WTC11 (cell line): ENCODE measurements at regions not wholly inside any gene's neighbourhood (a gene's known extent, or its start where the extent isn't known, plus 50 kb on each side); places are given as distances from the start of the nearest gene placed in this dataset.

Source experiments
- ATAC-seq: fragments of 200-7000 bp; cut with Tn5 transposase; 2 replicates; pipeline ENCODE4 v1.10.0; 2021; ENCODE audit warnings: mild to moderate bottlenecking, moderate library complexity
- CTCF ChIA-PET: fragments of 300-600 bp; sonication (Branson Sonifier 250); formaldehyde crosslinking; loops from one replicate; lab custom pipeline; 2021; ENCODE audit warnings: antibody characterized with exemption; lab: Charles Lee
- POLR2A ChIA-PET: fragments of 350-600 bp; sonication (Branson Sonifier 250); formaldehyde crosslinking; loops from one replicate; lab custom pipeline; 2021; ENCODE audit warnings: antibody characterized with exemption; lab: Charles Lee
- DNase-seq: peaks from one replicate; pipeline ENCODE4 v3.0.0; 2021; ENCODE audit warnings: low spot score
- H3K27ac Mint-ChIP-seq: 2 replicates; pipeline ENCODE4 v1.8.0; 2021; ENCODE audit warnings: mixed read lengths
- H3K27me3 Mint-ChIP-seq: 2 replicates; pipeline ENCODE4 v1.8.0; 2021; ENCODE audit warnings: low read depth, mild to moderate bottlenecking, moderate library complexity, mixed read lengths
- H3K36me3 Mint-ChIP-seq: 2 replicates; pipeline ENCODE4 v1.8.0; 2021; ENCODE audit warnings: mixed read lengths
- H3K4me1 Mint-ChIP-seq: 2 replicates; pipeline ENCODE4 v1.8.0; 2022; ENCODE audit warnings: mixed read lengths
- H3K4me3 Mint-ChIP-seq: 2 replicates; pipeline ENCODE4 v1.8.0; 2021; ENCODE audit warnings: mild to moderate bottlenecking, moderate library complexity, mixed read lengths
- H3K9me3 Mint-ChIP-seq: 2 replicates; pipeline ENCODE4 v1.8.0; 2021; ENCODE audit warnings: mixed read lengths
- ETV6 ChIP-seq: sonication (generic); formaldehyde crosslinking; IDR thresholded peaks from 2 replicates; pipeline ENCODE4 v1.8.1; 2022; ENCODE audit warnings: mild to moderate bottlenecking, missing genetic modification reagents
- GABPB1 ChIP-seq: sonication (generic); formaldehyde crosslinking; IDR thresholded peaks from 2 replicates; pipeline ENCODE4 v1.8.1; 2023; ENCODE audit warnings: mild to moderate bottlenecking, missing genetic modification reagents
- MLX ChIP-seq: sonication (generic); formaldehyde crosslinking; IDR thresholded peaks from 2 replicates; pipeline ENCODE4 v1.8.1; 2023; ENCODE audit warnings: mild to moderate bottlenecking, missing genetic modification reagents, moderate library complexity
- MXD4 ChIP-seq: fragments of 250-450 bp; sonication (Bioruptor Pico); IDR thresholded peaks from 2 replicates; pipeline ENCODE4 v1.8.0; 2021; ENCODE audit warnings: mild to moderate bottlenecking, moderate library complexity, borderline replicate concordance
- NFATC4 ChIP-seq: fragments of 250-450 bp; sonication (Bioruptor Pico); IDR thresholded peaks from 2 replicates; pipeline ENCODE4 v1.9.0; 2021; ENCODE audit warnings: mild to moderate bottlenecking
- NR3C1 ChIP-seq: sonication (generic); formaldehyde crosslinking; conservative IDR thresholded peaks from 2 replicates; pipeline ENCODE4 v1.8.1; 2023; ENCODE audit warnings: low read depth, mild to moderate bottlenecking, missing genetic modification reagents
- OVOL2 ChIP-seq: fragments of 250-450 bp; sonication (Bioruptor Pico); IDR thresholded peaks from 2 replicates; pipeline ENCODE4 v1.9.0; 2021; ENCODE audit warnings: mild to moderate bottlenecking, borderline replicate concordance
- PRRX2 ChIP-seq: fragments of 250-450 bp; sonication (Bioruptor Pico); IDR thresholded peaks from 2 replicates; pipeline ENCODE4 v1.8.0; 2021; ENCODE audit warnings: mild to moderate bottlenecking
- TEAD4 ChIP-seq: sonication (generic); formaldehyde crosslinking; IDR thresholded peaks from 2 replicates; pipeline ENCODE4 v1.8.0; 2022; ENCODE audit warnings: mild to moderate bottlenecking, missing genetic modification reagents
- ZNF423 ChIP-seq: fragments of 250-450 bp; sonication (Bioruptor Pico); IDR thresholded peaks from 2 replicates; pipeline ENCODE4 v2.1.2; 2022; ENCODE audit warnings: mild to moderate bottlenecking, moderate library complexity
- TF ChIP-seq, protein P1 (sequence below): sonication (generic); formaldehyde crosslinking; IDR thresholded peaks from 2 replicates; pipeline ENCODE4 v1.8.1; 2023; ENCODE audit warnings: mild to moderate bottlenecking, missing genetic modification reagents
- TF ChIP-seq, protein P2 (sequence below): fragments of 250-450 bp; sonication (Bioruptor Pico); IDR thresholded peaks from 2 replicates; pipeline ENCODE4 v1.9.0; 2021; ENCODE audit warnings: mild to moderate bottlenecking, borderline replicate concordance
- TF ChIP-seq, protein P3 (sequence below): sonication (generic); formaldehyde crosslinking; IDR thresholded peaks from 2 replicates; pipeline ENCODE4 v1.8.0; 2022; ENCODE audit warnings: mild to moderate bottlenecking, missing genetic modification reagents
- TF ChIP-seq, protein P4 (sequence below): fragments of 250-450 bp; sonication (Bioruptor Pico); conservative IDR thresholded peaks from 2 replicates; pipeline ENCODE4 v1.9.0; 2021; ENCODE audit warnings: mild to moderate bottlenecking
- TF ChIP-seq, protein P5 (sequence below): sonication (generic); formaldehyde crosslinking; IDR thresholded peaks from 2 replicates; pipeline ENCODE4 v1.8.1; 2023; ENCODE audit warnings: mild to moderate bottlenecking, missing genetic modification reagents
- TF ChIP-seq, protein P6 (sequence below): sonication (generic); formaldehyde crosslinking; IDR thresholded peaks from 2 replicates; pipeline ENCODE4 v1.8.1; 2023; ENCODE audit warnings: mild to moderate bottlenecking, moderate library complexity, missing genetic modification reagents

- H3K9me3 Mint-ChIP-seq, result peaks cover 11% of the 10 kb centered on the region
- peaks cover 28% of the 10 kb centered on the region for H3K4me1 Mint-ChIP-seq
- no peak for DNase-seq
- no peaks in the 10 kb centered on the region for H3K27me3 Mint-ChIP-seq
- H3K27ac Mint-ChIP-seq, result no peak overlapping the region
- POLR2A ChIA-PET, result no interaction called here
- no peak; the same call in 1 of the 2 replicates for ATAC-seq
- H3K36me3 Mint-ChIP-seq, result peaks cover 14% of the 10 kb centered on the region
- CTCF ChIA-PET, result interaction anchor here (1.0 kb wide), 1 partner anchor 38 kb away, joined by 6 read pairs; no protein-coding TSS in a partner anchor
- no peak overlapping the region for H3K4me3 Mint-ChIP-seq
- no peak for TF ChIP-seq NFATC4 (CRISPR knock-in tag)
- no peak for TF ChIP-seq MXD4 (CRISPR knock-in tag)
- peak; percentile 95 for TF ChIP-seq GABPB1 (CRISPR knock-in tag)
Observed at GRCh38 chr9:78406933-78407332, 110.0 kb downstream of the PSAT1 start.

DNA sequence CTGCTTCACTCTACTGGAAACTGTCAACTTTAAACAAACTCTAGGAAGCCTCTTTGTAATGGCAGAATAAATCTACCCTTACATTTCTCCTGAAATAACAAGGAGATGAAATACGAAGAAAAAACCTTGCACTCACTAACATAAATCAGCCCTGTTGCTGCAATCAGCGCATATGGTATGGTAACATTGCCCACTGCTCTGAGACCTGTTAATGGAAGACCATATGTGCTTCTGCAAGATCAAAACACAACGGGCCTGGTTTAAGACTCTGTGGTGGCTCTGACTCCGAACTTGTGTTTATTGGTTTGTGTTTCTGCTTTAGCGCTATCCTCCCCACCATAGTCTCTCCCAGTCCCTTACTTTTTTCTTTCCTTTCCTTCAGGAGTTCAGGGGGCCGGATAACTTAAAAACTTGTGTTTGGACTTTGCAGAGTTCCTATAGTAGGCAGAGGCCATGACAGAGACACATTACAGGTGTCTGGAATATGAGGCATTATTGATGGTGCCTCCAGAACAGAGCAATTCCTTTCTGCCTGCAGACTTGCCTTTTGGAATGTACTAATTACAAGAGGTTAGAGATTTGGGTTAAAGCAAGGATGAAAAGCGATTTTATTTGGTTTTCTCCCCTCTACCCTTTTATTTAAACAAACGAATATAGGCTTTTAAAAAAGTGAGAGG is 110.8 kb downstream of the PSAT1 start:
- ChIA-PET CTCF (no interaction called here), POLR2A (no interaction called here)
- Mint-ChIP-seq H3K36me3 (peaks cover 14% of the 10 kb centered on the region), H3K9me3 (peaks cover 11% of the 10 kb centered on the region), H3K4me1 (peaks cover 28% of the 10 kb centered on the region), H3K27me3 (no peaks in the 10 kb centered on the region), H3K4me3 (no peak overlapping the region), H3K27ac (no peak overlapping the region)
- no peak for ATAC-seq
- TF ChIP-seq ETV6 (CRISPR knock-in tag) (no peak), OVOL2 (CRISPR knock-in tag) (no peak), MLX (CRISPR knock-in tag) (no peak), ZNF423 (no peak), PRRX2 (no peak)
- TF ChIP-seq, protein P1, sequence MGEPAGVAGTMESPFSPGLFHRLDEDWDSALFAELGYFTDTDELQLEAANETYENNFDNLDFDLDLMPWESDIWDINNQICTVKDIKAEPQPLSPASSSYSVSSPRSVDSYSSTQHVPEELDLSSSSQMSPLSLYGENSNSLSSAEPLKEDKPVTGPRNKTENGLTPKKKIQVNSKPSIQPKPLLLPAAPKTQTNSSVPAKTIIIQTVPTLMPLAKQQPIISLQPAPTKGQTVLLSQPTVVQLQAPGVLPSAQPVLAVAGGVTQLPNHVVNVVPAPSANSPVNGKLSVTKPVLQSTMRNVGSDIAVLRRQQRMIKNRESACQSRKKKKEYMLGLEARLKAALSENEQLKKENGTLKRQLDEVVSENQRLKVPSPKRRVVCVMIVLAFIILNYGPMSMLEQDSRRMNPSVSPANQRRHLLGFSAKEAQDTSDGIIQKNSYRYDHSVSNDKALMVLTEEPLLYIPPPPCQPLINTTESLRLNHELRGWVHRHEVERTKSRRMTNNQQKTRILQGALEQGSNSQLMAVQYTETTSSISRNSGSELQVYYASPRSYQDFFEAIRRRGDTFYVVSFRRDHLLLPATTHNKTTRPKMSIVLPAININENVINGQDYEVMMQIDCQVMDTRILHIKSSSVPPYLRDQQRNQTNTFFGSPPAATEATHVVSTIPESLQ (CRISPR knock-in tag), result no peak
- TF ChIP-seq, protein P2, sequence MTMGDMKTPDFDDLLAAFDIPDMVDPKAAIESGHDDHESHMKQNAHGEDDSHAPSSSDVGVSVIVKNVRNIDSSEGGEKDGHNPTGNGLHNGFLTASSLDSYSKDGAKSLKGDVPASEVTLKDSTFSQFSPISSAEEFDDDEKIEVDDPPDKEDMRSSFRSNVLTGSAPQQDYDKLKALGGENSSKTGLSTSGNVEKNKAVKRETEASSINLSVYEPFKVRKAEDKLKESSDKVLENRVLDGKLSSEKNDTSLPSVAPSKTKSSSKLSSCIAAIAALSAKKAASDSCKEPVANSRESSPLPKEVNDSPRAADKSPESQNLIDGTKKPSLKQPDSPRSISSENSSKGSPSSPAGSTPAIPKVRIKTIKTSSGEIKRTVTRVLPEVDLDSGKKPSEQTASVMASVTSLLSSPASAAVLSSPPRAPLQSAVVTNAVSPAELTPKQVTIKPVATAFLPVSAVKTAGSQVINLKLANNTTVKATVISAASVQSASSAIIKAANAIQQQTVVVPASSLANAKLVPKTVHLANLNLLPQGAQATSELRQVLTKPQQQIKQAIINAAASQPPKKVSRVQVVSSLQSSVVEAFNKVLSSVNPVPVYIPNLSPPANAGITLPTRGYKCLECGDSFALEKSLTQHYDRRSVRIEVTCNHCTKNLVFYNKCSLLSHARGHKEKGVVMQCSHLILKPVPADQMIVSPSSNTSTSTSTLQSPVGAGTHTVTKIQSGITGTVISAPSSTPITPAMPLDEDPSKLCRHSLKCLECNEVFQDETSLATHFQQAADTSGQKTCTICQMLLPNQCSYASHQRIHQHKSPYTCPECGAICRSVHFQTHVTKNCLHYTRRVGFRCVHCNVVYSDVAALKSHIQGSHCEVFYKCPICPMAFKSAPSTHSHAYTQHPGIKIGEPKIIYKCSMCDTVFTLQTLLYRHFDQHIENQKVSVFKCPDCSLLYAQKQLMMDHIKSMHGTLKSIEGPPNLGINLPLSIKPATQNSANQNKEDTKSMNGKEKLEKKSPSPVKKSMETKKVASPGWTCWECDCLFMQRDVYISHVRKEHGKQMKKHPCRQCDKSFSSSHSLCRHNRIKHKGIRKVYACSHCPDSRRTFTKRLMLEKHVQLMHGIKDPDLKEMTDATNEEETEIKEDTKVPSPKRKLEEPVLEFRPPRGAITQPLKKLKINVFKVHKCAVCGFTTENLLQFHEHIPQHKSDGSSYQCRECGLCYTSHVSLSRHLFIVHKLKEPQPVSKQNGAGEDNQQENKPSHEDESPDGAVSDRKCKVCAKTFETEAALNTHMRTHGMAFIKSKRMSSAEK (CRISPR knock-in tag), result no peak
- no peak for DNase-seq

GRCh38 chr9:78408388-78408787 is 111.5 kb downstream of the PSAT1 start:
- no peak for ATAC-seq
- Mint-ChIP-seq H3K36me3 (peaks cover 14% of the 10 kb centered on the region), H3K4me1 (peaks cover 28% of the 10 kb centered on the region), H3K9me3 (peaks cover 11% of the 10 kb centered on the region), H3K27ac (no peak overlapping the region), H3K4me3 (no peak overlapping the region), H3K27me3 (no peaks in the 10 kb centered on the region)
- ChIA-PET POLR2A (no interaction called here), CTCF (no interaction called here)
- no peak for DNase-seq
- TF ChIP-seq, protein P3, sequence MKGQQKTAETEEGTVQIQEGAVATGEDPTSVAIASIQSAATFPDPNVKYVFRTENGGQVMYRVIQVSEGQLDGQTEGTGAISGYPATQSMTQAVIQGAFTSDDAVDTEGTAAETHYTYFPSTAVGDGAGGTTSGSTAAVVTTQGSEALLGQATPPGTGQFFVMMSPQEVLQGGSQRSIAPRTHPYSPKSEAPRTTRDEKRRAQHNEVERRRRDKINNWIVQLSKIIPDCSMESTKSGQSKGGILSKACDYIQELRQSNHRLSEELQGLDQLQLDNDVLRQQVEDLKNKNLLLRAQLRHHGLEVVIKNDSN (CRISPR knock-in tag), result no peak
- TF ChIP-seq PRRX2, result no peak
- TF ChIP-seq ZNF423, result no peak
- TF ChIP-seq TEAD4, result no peak
- TF ChIP-seq, protein P4, sequence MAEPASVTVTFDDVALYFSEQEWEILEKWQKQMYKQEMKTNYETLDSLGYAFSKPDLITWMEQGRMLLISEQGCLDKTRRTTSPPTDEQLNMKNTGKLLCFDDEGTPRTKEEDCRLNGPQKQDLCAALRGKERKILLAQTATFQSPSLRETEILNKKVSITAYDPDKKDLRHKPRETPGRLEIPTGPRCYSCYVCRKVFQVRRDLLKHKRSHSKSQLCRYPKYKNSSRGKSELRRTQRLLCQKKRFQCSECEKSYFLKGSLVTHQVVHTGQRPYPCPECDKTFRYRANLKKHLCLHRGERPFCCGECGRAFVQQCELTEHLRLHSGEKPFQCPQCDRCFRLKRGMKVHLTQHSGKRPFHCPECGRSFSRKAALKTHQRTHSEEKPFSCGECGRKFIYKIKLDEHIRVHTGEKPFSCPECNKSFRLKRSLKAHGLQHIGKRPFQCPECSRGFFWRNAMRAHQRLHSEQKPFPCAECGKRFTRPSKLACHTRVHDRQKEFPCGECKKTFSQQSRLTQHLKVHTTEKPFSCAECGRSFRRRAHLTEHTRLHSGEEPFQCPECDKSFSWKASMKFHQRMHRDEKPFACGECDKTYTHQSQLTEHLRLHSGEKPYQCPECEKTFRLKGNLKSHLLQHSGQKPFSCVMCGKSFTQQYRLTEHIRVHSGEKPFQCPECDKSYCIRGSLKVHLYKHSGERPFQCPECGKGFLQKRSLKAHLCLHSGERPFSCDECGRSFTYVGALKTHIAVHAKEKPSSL (CRISPR knock-in tag), result no peak
- TF ChIP-seq, protein P5, sequence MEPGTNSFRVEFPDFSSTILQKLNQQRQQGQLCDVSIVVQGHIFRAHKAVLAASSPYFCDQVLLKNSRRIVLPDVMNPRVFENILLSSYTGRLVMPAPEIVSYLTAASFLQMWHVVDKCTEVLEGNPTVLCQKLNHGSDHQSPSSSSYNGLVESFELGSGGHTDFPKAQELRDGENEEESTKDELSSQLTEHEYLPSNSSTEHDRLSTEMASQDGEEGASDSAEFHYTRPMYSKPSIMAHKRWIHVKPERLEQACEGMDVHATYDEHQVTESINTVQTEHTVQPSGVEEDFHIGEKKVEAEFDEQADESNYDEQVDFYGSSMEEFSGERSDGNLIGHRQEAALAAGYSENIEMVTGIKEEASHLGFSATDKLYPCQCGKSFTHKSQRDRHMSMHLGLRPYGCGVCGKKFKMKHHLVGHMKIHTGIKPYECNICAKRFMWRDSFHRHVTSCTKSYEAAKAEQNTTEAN, result no peak
- no peak for TF ChIP-seq NR3C1 (CRISPR knock-in tag)
- TF ChIP-seq, protein P6, sequence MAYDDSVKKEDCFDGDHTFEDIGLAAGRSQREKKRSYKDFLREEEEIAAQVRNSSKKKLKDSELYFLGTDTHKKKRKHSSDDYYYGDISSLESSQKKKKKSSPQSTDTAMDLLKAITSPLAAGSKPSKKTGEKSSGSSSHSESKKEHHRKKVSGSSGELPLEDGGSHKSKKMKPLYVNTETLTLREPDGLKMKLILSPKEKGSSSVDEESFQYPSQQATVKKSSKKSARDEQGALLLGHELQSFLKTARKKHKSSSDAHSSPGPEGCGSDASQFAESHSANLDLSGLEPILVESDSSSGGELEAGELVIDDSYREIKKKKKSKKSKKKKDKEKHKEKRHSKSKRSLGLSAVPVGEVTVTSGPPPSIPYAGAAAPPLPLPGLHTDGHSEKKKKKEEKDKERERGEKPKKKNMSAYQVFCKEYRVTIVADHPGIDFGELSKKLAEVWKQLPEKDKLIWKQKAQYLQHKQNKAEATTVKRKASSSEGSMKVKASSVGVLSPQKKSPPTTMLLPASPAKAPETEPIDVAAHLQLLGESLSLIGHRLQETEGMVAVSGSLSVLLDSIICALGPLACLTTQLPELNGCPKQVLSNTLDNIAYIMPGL (CRISPR knock-in tag), result no peak
